ENCODE measurements at regions not wholly inside any gene's neighbourhood (a gene's known extent, or its start where the extent isn't known, plus 50 kb on each side); places are given as distances from the start of the nearest gene placed in this dataset.
"Not testable (repeated sequence)": the region's sequence is repeated elsewhere in the genome, so short reads cannot be mapped to it uniquely, and the experiment has no call there.

GRCh38 chr12:43233861-43234260 lies 318.1 kb downstream of the ADAMTS20 start:
- no peaks in the 10 kb centered on the region for H4K20me1 ChIP-seq (ENCODE audit: insufficient read depth)
- TF ChIP-seq EP300 (conservative IDR thresholded peaks at IDR 0.05; ENCODE audit: poor library complexity, severe bottlenecking): no peak
- TF ChIP-seq POLR2AphosphoS5 (IDR thresholded peaks at IDR 0.05): no peak
- no peak for TF ChIP-seq EZH2 (IDR thresholded peaks at IDR 0.05; ENCODE audit: borderline replicate concordance, insufficient read depth, low read length, poor library complexity, severe bottlenecking)
- TF ChIP-seq RAD21 (conservative IDR thresholded peaks at IDR 0.05): no peak
- TF ChIP-seq REST (IDR thresholded peaks at IDR 0.05; ENCODE audit: borderline replicate concordance): no peak
- TF ChIP-seq MXI1 (conservative IDR thresholded peaks at IDR 0.05; ENCODE audit: poor library complexity, severe bottlenecking): no peak
- no peak for TF ChIP-seq CTCF (IDR thresholded peaks at IDR 0.05; ENCODE audit: poor library complexity, severe bottlenecking)
- no peak for TF ChIP-seq SMC3 (conservative IDR thresholded peaks at IDR 0.05; ENCODE audit: poor library complexity)
- TF ChIP-seq TAF1 (IDR thresholded peaks at IDR 0.05; ENCODE audit: low read depth): no peak
- H3K4me3 ChIP-seq (ENCODE audit: low read length): no peak overlapping the region
- no peak overlapping the region for H3K9ac ChIP-seq (ENCODE audit: low read length)
- no peaks in the 10 kb centered on the region for H3K27me3 ChIP-seq (ENCODE audit: insufficient read depth, low read depth, low read length)
- H3K9me2 ChIP-seq (ENCODE audit: insufficient read depth, low read length): no peaks in the 10 kb centered on the region
- no peaks in the 10 kb centered on the region for H3F3A ChIP-seq (ENCODE audit: insufficient read depth, low read length, poor library complexity, severe bottlenecking)
- H2AFZ ChIP-seq (ENCODE audit: low read depth, low read length): no peak overlapping the region
- H3K27ac ChIP-seq (ENCODE audit: low read length): no peak overlapping the region
- no peak overlapping the region for H3K4me2 ChIP-seq (ENCODE audit: low read length)
- H3K36me3 ChIP-seq (ENCODE audit: insufficient read depth, low read length): no peaks in the 10 kb centered on the region
- no peaks in the 10 kb centered on the region for H3K79me2 ChIP-seq (replicated peaks; ENCODE audit: insufficient read depth, low read length)
- H3K9me3 ChIP-seq (ENCODE audit: low read length): no peaks in the 10 kb centered on the region

- Histone ChIP-seq H2AFZ (ENCODE audit: low read depth, low read length) (no peak overlapping the region), H3F3A (ENCODE audit: insufficient read depth, low read length, poor library complexity, severe bottlenecking) (no peaks in the 10 kb centered on the region), H3K27me3 (ENCODE audit: insufficient read depth, low read depth, low read length) (no peaks in the 10 kb centered on the region), H3K4me2 (ENCODE audit: low read length) (no peak overlapping the region), H3K36me3 (ENCODE audit: insufficient read depth, low read length) (no peaks in the 10 kb centered on the region), H3K9ac (ENCODE audit: low read length) (no peak overlapping the region), H4K20me1 (ENCODE audit: insufficient read depth) (no peaks in the 10 kb centered on the region), H3K4me3 (ENCODE audit: low read length) (no peak overlapping the region), H3K9me2 (ENCODE audit: insufficient read depth, low read length) (no peaks in the 10 kb centered on the region), H3K9me3 (ENCODE audit: low read length) (no peaks in the 10 kb centered on the region), H3K27ac (ENCODE audit: low read length) (no peak overlapping the region), H3K79me2 (replicated peaks; ENCODE audit: insufficient read depth, low read length) (no peaks in the 10 kb centered on the region)
- TF ChIP-seq EP300 (conservative IDR thresholded peaks at IDR 0.05; ENCODE audit: poor library complexity, severe bottlenecking): no peak
- TF ChIP-seq RAD21 (conservative IDR thresholded peaks at IDR 0.05): no peak
- no peak for TF ChIP-seq REST (IDR thresholded peaks at IDR 0.05; ENCODE audit: borderline replicate concordance)
- no peak for TF ChIP-seq EZH2 (IDR thresholded peaks at IDR 0.05; ENCODE audit: borderline replicate concordance, insufficient read depth, low read length, poor library complexity, severe bottlenecking)
- no peak for TF ChIP-seq MXI1 (conservative IDR thresholded peaks at IDR 0.05; ENCODE audit: poor library complexity, severe bottlenecking)
- no peak for TF ChIP-seq SMC3 (conservative IDR thresholded peaks at IDR 0.05; ENCODE audit: poor library complexity)
- TF ChIP-seq TAF1 (IDR thresholded peaks at IDR 0.05; ENCODE audit: low read depth): no peak
- no peak for TF ChIP-seq CTCF (IDR thresholded peaks at IDR 0.05; ENCODE audit: poor library complexity, severe bottlenecking)
- no peak for TF ChIP-seq POLR2AphosphoS5 (IDR thresholded peaks at IDR 0.05)
Measured at GRCh38 chr12:43226151-43226550, 325.9 kb downstream of the ADAMTS20 start.

GRCh38 chr12:43224190-43224805 lies 327.7 kb downstream of the ADAMTS20 start:
- H3K79me2 ChIP-seq (replicated peaks; ENCODE audit: insufficient read depth, low read length); H3K4me2 ChIP-seq (ENCODE audit: low read length); H3K36me3 ChIP-seq (ENCODE audit: insufficient read depth, low read length); H4K20me1 ChIP-seq (ENCODE audit: insufficient read depth); H3K9ac ChIP-seq (ENCODE audit: low read length); H3F3A ChIP-seq (ENCODE audit: insufficient read depth, low read length, poor library complexity, severe bottlenecking); H2AFZ ChIP-seq (ENCODE audit: low read depth, low read length); H3K27me3 ChIP-seq (ENCODE audit: insufficient read depth, low read depth, low read length); H3K9me3 ChIP-seq (ENCODE audit: low read length); H3K27ac ChIP-seq (ENCODE audit: low read length); H3K4me3 ChIP-seq (ENCODE audit: low read length); H3K9me2 ChIP-seq (ENCODE audit: insufficient read depth, low read length): not testable (repeated sequence)
